HL-60 (cell line): ENCODE measurements at regions not wholly inside any gene's neighbourhood (a gene's known extent, or its start where the extent isn't known, plus 50 kb on each side); places are given as distances from the start of the nearest gene placed in this dataset.

Experiments used
- DNase-seq, 2 experiments: peaks; one replicate each; pipeline ENCODE4 v3.0.0-alpha.2; 2010 to 2020; ENCODE audit warnings: low read depth in 1 of 2, low spot score in 1 of 2
- H3K27ac ChIP-seq: fragments of 250-450 bp; sonication (Bioruptor Pico); replicated peaks from 2 replicates; pipeline ENCODE4 v1.5.1; 2020; ENCODE audit warnings: mild to moderate bottlenecking, moderate library complexity
- H3K27me3 ChIP-seq: fragments of 250-450 bp; sonication (Bioruptor Pico); 2 replicates; pipeline ENCODE4 v1.5.1; 2021; ENCODE audit warnings: mild to moderate bottlenecking, moderate library complexity; ENCODE audit not compliant: insufficient read depth, poor library complexity, severe bottlenecking
- H3K4me3 ChIP-seq: replicated peaks from 2 replicates; pipeline ENCODE4 v1.5.1; 2011; ENCODE audit warnings: mild to moderate bottlenecking, control low read depth, low read length; ENCODE audit not compliant: insufficient read depth
- CTCF ChIP-seq: IDR thresholded peaks from one replicate; pipeline ENCODE4 v1.5.1; 2011; ENCODE audit warnings: low read length, control low read depth, inconsistent platforms; ENCODE audit not compliant: insufficient read depth
- GABPA ChIP-seq: IDR thresholded peaks from 2 replicates; pipeline ENCODE4 v1.6.1; 2012; ENCODE audit warnings: low read depth
- POLR2AphosphoS5 ChIP-seq: IDR thresholded peaks from 2 replicates; pipeline ENCODE4 v1.6.1; 2012; ENCODE audit warnings: low read depth
- SPI1 ChIP-seq: IDR thresholded peaks from 2 replicates; pipeline ENCODE4 v1.6.1; 2012; ENCODE audit warnings: low read depth, mild to moderate bottlenecking, borderline replicate concordance
- TF ChIP-seq, protein P1 (sequence below): IDR thresholded peaks from 2 replicates; pipeline ENCODE4 v1.6.1; 2012; ENCODE audit warnings: low read depth; ENCODE audit not compliant: insufficient replicate concordance

- Histone ChIP-seq H3K27me3 (peaks cover 3% of the 10 kb centered on the region), H3K4me3 (no peak overlapping the region), H3K27ac (no peak overlapping the region)
- TF ChIP-seq CTCF = no peak
- DNase-seq = no peak
Measured at GRCh38 chr12:102569803-102570202, 89.4 kb upstream of the IGF1 start.

DNA sequence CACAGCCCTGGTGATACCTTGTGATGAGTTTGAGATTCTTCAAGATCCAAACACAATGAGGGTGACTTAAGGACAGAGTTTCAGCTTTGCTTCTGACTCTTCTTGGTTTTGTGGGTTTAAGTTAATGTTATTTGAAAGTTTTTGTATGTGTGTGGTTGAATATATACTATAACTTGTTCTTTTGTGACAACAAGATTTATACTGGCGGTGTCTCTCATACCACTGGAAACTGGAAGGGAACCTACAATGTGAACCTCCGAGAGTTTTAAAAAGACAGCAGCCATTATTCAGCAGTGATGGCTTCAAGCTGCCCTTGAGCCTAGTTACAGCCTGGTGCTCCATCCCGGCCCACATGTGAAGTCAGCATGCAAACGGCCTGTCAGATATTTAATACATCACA is 87.9 kb upstream of the IGF1 start:
- no peak for DNase-seq
- Histone ChIP-seq H3K4me3 (no peak overlapping the region), H3K27me3 (no peaks in the 10 kb centered on the region), H3K27ac (no peak overlapping the region)
- TF ChIP-seq POLR2AphosphoS5 (no peak), CTCF (no peak), SPI1 (no peak), GABPA (no peak)
- TF ChIP-seq, protein P1, sequence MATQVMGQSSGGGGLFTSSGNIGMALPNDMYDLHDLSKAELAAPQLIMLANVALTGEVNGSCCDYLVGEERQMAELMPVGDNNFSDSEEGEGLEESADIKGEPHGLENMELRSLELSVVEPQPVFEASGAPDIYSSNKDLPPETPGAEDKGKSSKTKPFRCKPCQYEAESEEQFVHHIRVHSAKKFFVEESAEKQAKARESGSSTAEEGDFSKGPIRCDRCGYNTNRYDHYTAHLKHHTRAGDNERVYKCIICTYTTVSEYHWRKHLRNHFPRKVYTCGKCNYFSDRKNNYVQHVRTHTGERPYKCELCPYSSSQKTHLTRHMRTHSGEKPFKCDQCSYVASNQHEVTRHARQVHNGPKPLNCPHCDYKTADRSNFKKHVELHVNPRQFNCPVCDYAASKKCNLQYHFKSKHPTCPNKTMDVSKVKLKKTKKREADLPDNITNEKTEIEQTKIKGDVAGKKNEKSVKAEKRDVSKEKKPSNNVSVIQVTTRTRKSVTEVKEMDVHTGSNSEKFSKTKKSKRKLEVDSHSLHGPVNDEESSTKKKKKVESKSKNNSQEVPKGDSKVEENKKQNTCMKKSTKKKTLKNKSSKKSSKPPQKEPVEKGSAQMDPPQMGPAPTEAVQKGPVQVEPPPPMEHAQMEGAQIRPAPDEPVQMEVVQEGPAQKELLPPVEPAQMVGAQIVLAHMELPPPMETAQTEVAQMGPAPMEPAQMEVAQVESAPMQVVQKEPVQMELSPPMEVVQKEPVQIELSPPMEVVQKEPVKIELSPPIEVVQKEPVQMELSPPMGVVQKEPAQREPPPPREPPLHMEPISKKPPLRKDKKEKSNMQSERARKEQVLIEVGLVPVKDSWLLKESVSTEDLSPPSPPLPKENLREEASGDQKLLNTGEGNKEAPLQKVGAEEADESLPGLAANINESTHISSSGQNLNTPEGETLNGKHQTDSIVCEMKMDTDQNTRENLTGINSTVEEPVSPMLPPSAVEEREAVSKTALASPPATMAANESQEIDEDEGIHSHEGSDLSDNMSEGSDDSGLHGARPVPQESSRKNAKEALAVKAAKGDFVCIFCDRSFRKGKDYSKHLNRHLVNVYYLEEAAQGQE = no peak

DNA sequence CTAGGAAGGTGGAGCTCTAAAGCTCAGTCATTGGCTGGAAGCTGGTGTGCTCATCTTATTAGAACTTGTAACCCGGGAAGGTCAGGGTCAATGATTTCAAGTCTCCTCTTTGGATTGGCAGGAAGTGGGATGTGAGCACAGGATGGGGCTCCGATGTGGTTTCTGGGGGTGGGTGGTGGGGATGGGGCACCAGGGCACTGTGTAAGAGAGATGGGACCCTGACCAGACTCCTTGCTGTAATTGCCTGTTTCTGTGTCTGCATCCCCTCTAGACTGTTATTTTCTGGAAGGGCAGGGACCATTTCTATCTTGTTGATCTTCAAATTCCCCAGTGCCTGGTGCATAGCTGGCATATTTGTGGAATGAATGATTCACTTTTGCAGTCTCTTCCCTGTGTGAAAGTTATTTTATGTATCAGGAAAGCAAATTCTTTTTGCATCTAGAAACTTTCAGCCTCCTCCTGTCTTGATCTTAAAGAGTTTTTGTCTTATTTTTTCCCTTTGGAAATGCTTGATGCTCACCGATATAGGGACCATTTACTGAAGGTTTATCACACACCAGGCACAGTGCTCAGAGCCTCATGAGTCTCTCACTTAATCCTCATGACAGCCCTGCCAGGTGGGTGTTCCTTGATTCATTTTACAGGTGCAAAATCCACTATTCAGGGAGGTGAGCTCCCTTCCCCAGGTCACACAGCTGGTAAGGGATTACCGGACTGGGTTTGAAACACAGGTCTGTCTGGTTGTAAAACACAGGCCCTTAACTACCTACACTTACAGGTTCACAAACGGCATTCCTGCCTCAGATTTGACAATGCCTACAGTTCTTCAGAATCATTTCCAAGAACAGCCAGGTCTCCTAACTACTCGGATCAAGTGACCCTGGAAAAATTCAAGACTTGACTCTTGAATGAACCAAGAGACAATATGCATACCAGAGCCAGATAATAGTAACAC is 86.9 kb upstream of the IGF1 start:
- TF ChIP-seq CTCF (no peak), POLR2AphosphoS5 (no peak), GABPA (no peak), SPI1 (no peak)
- TF ChIP-seq, protein P1 = no peak
- H3K27me3 ChIP-seq = no peaks in the 10 kb centered on the region
- no peak for DNase-seq
- H3K4me3 ChIP-seq = no peak overlapping the region
- H3K27ac ChIP-seq = no peak overlapping the region
